ENCODE measurements at regions not wholly inside any gene's neighbourhood (a gene's known extent, or its start where the extent isn't known, plus 50 kb on each side); places are given as distances from the start of the nearest gene placed in this dataset.

DNA sequence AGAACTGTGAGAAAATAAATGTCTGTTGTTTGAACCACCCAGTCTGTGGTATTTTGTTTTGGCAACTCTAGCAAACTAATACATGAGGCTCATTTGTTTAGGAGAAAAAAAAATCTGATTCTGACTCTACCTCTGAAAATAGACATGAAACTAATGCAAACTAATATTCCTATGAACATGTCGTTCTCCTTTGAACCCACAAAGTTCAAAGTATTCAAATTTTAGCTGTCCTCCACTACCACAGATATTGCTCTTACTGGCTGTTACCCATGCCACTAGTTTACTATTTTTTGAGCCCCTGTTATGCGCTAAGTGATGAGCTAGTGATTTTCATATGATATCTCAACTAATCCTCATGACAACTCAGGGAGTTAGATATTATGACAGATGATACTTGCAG is 58.8 kb upstream of the ZNF804B start:
- H3K27ac ChIP-seq: no peak overlapping the region

DNA sequence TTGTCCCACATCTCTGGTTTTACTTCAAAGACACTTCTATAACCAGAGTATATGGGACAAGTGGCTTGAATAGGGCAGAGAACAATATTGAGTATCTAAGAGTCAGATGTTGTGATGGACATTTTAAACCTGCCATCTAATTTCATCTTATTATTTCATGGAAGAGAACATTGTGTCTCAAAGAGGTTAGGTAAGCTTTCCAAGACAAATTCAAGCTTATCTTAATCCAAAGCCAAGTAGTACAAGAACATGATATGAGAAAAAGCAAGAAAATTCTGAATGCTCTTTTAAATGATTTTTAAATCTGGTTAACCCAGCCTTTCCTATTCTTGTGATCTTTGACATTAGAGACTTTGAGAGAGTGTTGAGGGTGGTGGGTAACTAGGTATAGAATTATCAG is 65.3 kb upstream of the ZNF804B start:
- DNase-seq (ENCODE audit: low read depth, low spot score): no peak
- no peak overlapping the region for H3K27ac ChIP-seq

More for the DNA sequence above, 58.8 kb upstream of the ZNF804B start:
- DNase-seq (ENCODE audit: low read depth, low spot score): no peak

- DNase-seq (ENCODE audit: low read depth, low spot score): no peak
These were observed 66.4 kb upstream of the ZNF804B start for GRCh38 chr7:88693131-88693530.

GRCh38 chr7:88692493-88692892 is 67.0 kb upstream of the ZNF804B start:
- no peak for DNase-seq (ENCODE audit: low read depth, low spot score)
- H3K27ac ChIP-seq: no peak overlapping the region

More at GRCh38 chr7:88693131-88693530, 66.4 kb upstream of the ZNF804B start:
- H3K27ac ChIP-seq: no peak overlapping the region

- no peak overlapping the region for H3K27ac ChIP-seq
- no peak for DNase-seq (ENCODE audit: low read depth, low spot score)
These were observed 69.7 kb upstream of the ZNF804B start for GRCh38 chr7:88689821-88690220.

- no peak for DNase-seq (ENCODE audit: low read depth, low spot score)
- H3K27ac ChIP-seq: no peak overlapping the region
These were observed 71.3 kb upstream of the ZNF804B start for GRCh38 chr7:88688222-88688621.

GRCh38 chr7:88686468-88687229 is 72.9 kb upstream of the ZNF804B start:
- H3K27ac ChIP-seq: no peak overlapping the region
- DNase-seq (ENCODE audit: low read depth, low spot score): no peak

GRCh38 chr7:88681682-88682081 is 77.8 kb upstream of the ZNF804B start:
- DNase-seq (ENCODE audit: low read depth, low spot score): no peak
- H3K27ac ChIP-seq: no peak overlapping the region

GRCh38 chr7:88670536-88670935 is 89.0 kb upstream of the ZNF804B start:
- DNase-seq (ENCODE audit: low read depth, low spot score): no peak
- no peak overlapping the region for H3K27ac ChIP-seq

DNA sequence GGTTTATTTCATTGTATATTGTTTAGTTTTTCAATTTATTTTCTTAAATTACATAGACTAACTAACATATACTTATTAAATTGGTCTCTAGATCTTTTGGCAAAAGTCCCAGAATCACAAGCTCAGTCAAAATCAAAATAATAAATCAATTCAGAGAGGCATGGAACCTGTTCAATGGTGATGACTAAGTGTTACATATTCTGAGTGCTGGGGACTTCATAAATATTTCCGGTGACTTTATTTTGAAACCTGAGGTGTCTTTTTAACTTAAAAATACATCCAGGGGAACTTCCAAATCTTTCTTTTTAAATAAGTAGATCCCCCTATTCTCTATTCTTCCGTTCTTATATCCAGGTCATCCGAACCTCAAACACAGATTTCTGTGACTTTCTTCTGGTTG is 89.6 kb upstream of the ZNF804B start:
- no peak overlapping the region for H3K27ac ChIP-seq
- no peak for DNase-seq (ENCODE audit: low read depth, low spot score)

DNA sequence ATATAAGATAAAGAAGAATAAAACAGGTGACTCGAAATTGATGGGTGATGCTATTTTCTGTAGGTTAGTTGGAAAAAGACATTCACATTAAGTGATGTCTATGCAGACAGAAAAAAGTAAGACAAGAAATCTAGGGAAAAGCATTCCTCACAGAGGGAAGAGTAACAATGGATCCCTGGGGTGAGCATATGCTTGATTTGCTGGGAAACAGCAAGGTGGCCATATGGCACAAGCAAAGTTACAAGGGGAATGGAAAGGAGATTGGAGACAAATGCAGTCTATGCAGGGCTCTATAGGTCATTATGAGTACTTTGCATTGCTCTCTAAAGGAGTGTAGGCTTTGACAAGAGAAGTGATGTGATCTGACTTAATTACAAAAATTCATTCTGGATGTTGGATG is 90.9 kb upstream of the ZNF804B start:
- H3K27ac ChIP-seq: no peak overlapping the region
- no peak for DNase-seq (ENCODE audit: low read depth, low spot score)

GRCh38 chr7:88666626-88667025 is 92.9 kb upstream of the ZNF804B start:
- H3K27ac ChIP-seq: no peak overlapping the region
- DNase-seq (ENCODE audit: low read depth, low spot score): no peak

- no peak overlapping the region for H3K27ac ChIP-seq
- DNase-seq (ENCODE audit: low read depth, low spot score): no peak
These were observed 93.5 kb upstream of the ZNF804B start for GRCh38 chr7:88665892-88666514.

- peak; percentile 50 for DNase-seq (ENCODE audit: low read depth, low spot score)
- peak overlapping the region; percentile 24 for H3K27ac ChIP-seq
These were observed 94.8 kb upstream of the ZNF804B start for GRCh38 chr7:88664630-88665233.

- no peak overlapping the region for H3K27ac ChIP-seq
- no peak for DNase-seq (ENCODE audit: low read depth, low spot score)
These were observed 97.6 kb upstream of the ZNF804B start for GRCh38 chr7:88661921-88662320.

DNA sequence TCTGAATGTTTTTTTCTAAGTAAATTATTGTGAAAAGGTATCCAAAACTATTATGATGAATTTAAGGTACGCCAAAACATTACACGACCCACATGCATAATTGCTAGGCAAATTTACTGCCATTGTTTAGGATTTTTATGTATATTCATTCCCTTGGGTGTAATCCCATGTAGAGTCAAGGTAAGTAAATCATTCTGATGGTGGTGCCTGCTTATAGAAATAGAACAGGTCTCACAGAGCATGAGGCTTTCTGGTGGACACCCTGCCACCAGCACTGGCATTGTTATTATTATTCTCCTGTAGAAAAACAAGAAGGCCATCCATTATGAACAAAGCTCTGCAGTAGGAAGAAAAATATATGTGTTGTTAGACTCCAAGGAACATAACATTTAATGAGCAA is 111.7 kb upstream of the ZNF804B start:
- no peak for DNase-seq (ENCODE audit: low read depth, low spot score)
- H3K27ac ChIP-seq: no peak overlapping the region

DNA sequence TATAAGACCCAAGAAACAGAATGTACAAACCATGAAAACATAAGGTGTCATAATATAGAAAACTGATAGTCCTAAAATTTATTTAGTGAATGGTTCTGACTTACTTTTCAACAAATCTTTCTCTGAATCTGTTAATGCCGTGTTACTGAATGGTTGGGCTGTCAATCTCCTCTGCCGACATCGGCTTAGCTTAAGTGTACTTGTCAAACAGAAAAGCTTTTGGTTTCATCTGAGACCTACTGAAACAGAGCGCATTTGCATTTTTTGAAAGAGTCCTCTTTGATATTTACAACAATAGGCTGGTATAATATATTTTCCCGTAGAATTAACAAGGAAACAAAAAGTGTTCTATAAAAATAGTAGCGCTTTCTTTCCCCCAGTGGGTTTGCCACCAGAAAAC is 120.9 kb upstream of the ZNF804B start:
- H3K27ac ChIP-seq: no peak overlapping the region
- DNase-seq (ENCODE audit: low read depth, low spot score): no peak

DNA sequence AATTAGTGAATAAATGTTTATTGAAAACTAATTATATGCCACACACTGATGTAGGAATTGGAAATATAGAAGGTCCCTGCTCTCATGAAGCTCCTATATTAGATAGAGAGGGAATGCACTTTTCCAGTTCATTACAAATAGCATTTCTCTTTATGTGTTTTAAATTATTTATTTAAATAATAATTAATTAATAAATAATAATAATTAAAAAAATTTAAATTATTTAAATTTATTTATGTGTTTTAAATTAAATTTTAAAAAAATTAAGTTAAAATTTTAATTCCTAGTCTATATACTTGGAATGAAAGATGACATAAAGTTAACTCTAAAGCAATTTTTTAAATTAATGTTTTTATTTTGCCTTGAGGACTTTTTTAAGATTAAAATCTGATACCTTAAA is 121.7 kb upstream of the ZNF804B start:
- DNase-seq (ENCODE audit: low read depth, low spot score): no peak
- no peak overlapping the region for H3K27ac ChIP-seq

DNA sequence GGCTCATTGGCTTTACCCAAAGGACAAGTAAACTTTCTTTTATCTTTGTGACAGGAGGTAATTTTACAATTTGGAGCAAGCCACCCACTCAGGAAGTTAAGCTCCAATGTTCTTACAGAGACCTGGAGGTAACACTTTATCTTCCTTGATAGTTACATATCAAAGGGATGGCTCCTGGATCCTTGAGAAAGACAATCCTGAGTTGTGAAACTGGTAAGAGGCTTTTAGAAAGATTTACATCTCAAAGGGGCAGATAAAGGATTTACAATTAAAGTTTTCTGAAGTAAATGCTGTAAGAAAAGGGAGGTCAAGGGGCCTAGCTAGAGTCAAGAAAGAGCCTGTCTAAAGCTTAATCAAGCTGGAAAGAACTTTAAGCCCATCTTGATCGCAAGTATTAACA is 124.4 kb upstream of the ZNF804B start:
- DNase-seq (ENCODE audit: low read depth, low spot score): no peak
- no peak overlapping the region for H3K27ac ChIP-seq

GRCh38 chr7:88629559-88629958 is 129.9 kb upstream of the ZNF804B start:
- H3K27ac ChIP-seq: no peak overlapping the region

DNA sequence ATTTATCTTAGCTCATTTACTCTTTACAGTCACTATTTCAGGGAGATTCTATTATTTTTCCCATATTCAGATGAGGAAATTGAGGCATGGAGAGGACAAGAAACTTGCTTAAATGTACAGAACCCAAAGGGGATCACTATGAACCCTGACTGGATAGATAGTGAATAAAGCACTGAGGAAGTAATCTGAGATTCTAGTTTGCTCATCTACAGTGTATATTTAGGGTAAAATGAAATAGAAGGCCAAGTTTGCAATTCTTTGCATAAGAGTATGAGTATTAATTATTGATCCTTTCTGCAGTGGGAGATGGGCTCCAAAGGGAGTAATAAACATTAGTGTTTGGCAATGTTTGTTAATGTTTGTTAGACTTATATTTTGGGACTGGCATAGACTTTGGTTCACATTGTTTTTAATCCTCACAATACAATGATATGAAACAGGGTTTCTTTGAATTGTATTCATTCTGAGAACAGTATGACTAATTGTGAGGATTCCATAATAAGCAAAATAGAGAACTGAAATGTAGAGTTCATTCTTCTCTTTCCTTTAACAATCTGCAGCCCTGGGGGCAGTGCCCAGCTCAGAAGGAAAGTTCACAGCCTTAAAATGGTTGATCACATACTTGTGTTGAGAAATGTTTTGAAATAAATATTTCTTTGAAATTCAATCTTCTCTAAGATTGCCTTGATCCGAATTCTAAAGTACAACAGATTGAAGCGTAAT is 131.0 kb upstream of the ZNF804B start:
- no peak overlapping the region for H3K27ac ChIP-seq
- DNase-seq (ENCODE audit: low read depth, low spot score): no peak

More at GRCh38 chr7:88629559-88629958, 129.9 kb upstream of the ZNF804B start:
- no peak for DNase-seq (ENCODE audit: low read depth, low spot score)

Data from epithelial cell of prostate (primary cell).